ENCODE measurements at regions not wholly inside any gene's neighbourhood (a gene's known extent, or its start where the extent isn't known, plus 50 kb on each side); places are given as distances from the start of the nearest gene placed in this dataset.

DNA sequence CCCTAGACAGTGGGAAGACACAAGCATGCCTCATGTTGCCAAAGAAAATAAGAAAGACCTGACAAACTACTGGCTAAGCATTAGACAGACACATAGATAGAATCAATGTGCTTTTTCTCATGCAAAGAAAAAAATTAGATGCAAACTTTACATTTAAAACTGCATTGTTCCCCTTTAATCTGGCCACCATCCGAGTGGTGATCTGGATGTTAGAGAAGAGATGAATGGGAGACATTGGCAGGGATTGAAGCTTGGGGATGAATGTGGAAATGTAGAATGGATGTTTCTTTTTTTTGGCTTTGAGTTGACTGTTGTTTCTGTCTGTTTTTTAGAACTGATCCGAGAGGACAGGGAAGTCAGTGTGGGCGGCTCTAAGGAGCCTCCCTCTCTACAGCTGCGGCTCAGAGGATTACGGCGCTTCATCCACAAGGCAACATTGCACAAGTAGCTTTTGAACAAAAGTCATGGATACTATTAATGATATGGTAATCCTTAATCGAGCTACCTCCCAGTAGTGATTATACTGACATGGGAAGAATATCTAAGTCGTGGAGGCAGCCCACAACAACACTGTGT, 53.0 kb downstream of the HELT start:
- no peak overlapping the region for H3K4me3 ChIP-seq (ENCODE audit: low read length)
- peak; percentile 42 for DNase-seq

DNA sequence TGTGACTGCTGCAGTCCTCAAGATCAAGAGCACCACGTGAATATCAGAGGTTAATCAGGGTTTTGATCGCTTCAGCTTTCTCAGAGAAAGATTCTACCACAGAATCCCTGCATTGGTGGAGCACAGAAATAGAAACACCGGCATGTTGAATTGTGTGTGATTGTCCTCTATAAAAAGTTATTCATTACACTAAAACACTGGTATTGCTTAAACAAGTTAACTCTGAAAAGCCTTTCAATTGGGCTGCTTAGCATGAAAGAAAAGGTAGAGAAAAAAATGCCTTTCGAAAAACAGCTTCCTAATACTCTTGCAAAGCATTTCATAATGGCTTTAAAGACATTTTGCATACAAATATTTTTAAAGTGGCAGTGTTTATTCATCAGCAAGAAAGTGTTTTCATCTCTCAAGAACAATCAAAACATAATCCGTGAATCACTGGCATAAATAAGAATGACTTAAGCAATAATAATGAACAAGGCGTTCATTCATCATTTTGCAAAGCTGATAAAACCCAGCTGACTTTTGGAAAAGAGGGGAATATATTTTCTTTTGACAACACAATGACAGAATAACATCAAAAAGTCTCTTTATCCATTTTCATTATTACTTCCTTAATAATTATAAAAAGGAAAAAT, 61.1 kb downstream of the HELT start:
- Histone ChIP-seq H3K4me1 (ENCODE audit: control insufficient read depth, insufficient read depth, low read length) (no peaks in the 10 kb centered on the region), H3K27ac (ENCODE audit: low read length) (no peak overlapping the region), H3K9me3 (replicated peaks; ENCODE audit: control insufficient read depth, low read depth, low read length) (no peaks in the 10 kb centered on the region), H3K36me3 (ENCODE audit: control insufficient read depth, insufficient read depth, low read length) (no peaks in the 10 kb centered on the region), H3K4me3 (ENCODE audit: low read length) (no peak overlapping the region), H3K27me3 (ENCODE audit: control insufficient read depth, insufficient read depth, low read length) (peaks cover 8% of the 10 kb centered on the region)
- DNase-seq, result no peak
- no CpG with 5 or more reads among the region's 6 CpGs for WGBS (ENCODE audit: insufficient coverage)

More for the DNA sequence above, 53.0 kb downstream of the HELT start:
- WGBS (ENCODE audit: insufficient coverage), result 83% methylated on average over 1 of the region's 8 CpGs
- Histone ChIP-seq H3K4me1 (ENCODE audit: control insufficient read depth, insufficient read depth, low read length) (no peaks in the 10 kb centered on the region), H3K27me3 (ENCODE audit: control insufficient read depth, insufficient read depth, low read length) (peaks cover 5% of the 10 kb centered on the region), H3K27ac (ENCODE audit: low read length) (no peak overlapping the region), H3K9me3 (replicated peaks; ENCODE audit: control insufficient read depth, low read depth, low read length) (no peaks in the 10 kb centered on the region), H3K36me3 (ENCODE audit: control insufficient read depth, insufficient read depth, low read length) (no peaks in the 10 kb centered on the region)

DNA sequence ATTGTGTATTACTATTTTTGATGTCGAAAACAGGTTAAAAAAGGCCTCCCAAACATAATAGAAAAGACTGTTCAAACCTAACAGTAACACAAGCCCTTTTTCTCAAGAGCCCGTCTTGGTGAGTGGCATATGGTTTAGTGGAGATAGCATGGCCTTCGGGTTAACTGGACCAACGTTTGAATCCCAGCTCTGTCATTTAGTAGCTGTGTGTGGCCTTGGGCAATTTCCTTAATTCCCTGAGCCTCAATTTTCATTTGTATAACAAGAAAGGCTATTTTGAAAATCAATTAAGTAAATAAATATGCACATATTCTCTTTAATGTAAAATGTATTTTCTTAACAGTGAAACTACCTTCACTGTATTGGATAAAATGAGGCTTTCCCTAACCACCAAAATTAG, 62.3 kb downstream of the HELT start:
- Histone ChIP-seq H3K27ac (ENCODE audit: low read length) (no peak overlapping the region), H3K27me3 (ENCODE audit: control insufficient read depth, insufficient read depth, low read length) (peaks cover 5% of the 10 kb centered on the region), H3K4me1 (ENCODE audit: control insufficient read depth, insufficient read depth, low read length) (no peaks in the 10 kb centered on the region), H3K4me3 (ENCODE audit: low read length) (no peak overlapping the region), H3K9me3 (replicated peaks; ENCODE audit: control insufficient read depth, low read depth, low read length) (no peaks in the 10 kb centered on the region), H3K36me3 (ENCODE audit: control insufficient read depth, insufficient read depth, low read length) (no peaks in the 10 kb centered on the region)
- WGBS (ENCODE audit: insufficient coverage), result no CpG with 5 or more reads among the region's 4 CpGs
- no peak for DNase-seq

DNA sequence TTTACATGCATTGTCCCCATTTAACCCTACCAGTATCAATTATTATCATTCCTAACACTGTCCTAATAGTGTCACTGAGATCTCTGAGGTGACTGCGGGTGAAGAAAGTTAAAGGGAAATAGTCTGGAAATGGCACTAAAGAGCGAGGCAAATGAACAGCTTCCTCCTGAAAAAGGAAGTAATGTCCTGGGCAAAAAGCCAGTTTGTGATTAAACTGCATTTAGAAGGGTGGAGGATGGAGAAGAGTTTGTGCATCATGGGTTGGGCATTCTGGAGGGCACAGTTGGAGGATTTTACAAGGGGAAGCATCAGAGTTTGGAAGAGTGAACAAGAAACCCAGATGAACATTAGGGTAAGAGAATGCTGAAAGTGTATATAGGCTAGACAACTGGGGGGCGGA, 60.5 kb upstream of the SLC25A4 start:
- peak; percentile 53 for DNase-seq
- Histone ChIP-seq H3K9me3 (replicated peaks; ENCODE audit: control insufficient read depth, low read depth, low read length) (no peaks in the 10 kb centered on the region), H3K4me1 (ENCODE audit: control insufficient read depth, insufficient read depth, low read length) (no peaks in the 10 kb centered on the region), H3K27ac (ENCODE audit: low read length) (no peak overlapping the region), H3K36me3 (ENCODE audit: control insufficient read depth, insufficient read depth, low read length) (no peaks in the 10 kb centered on the region), H3K4me3 (ENCODE audit: low read length) (no peak overlapping the region), H3K27me3 (ENCODE audit: control insufficient read depth, insufficient read depth, low read length) (peaks cover 4% of the 10 kb centered on the region)
- WGBS (ENCODE audit: insufficient coverage), result 58% methylated on average over 2 of the region's 3 CpGs

DNA sequence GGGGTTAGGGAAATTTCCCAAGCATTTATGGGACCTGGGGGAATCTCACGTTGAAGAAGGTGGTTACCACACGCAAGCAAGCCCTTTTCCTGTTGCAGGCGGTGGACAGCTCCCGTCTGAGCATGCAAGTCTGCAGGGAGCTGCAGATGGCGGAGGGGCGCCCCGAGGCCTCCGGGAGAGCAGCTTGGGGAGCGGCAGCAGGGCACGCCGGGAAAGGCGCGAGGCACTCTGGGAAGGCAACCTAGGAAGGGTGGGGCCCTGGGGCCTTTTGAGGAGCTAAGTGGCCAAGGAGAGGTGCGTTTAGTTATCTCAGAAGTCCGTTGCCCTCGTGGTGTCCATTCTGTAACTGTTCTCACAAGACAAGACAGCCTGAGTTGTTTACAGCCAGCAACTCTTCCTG, 57.0 kb upstream of the SLC25A4 start:
- Histone ChIP-seq H3K9me3 (replicated peaks; ENCODE audit: control insufficient read depth, low read depth, low read length) (no peaks in the 10 kb centered on the region), H3K4me1 (ENCODE audit: control insufficient read depth, insufficient read depth, low read length) (no peaks in the 10 kb centered on the region), H3K27ac (ENCODE audit: low read length) (no peak overlapping the region), H3K4me3 (ENCODE audit: low read length) (no peak overlapping the region), H3K27me3 (ENCODE audit: control insufficient read depth, insufficient read depth, low read length) (peaks cover 4% of the 10 kb centered on the region), H3K36me3 (ENCODE audit: control insufficient read depth, insufficient read depth, low read length) (no peaks in the 10 kb centered on the region)
- DNase-seq, result peak; percentile 3
- 20% methylated on average over 16 of the region's 16 CpGs for WGBS (ENCODE audit: insufficient coverage)

DNA sequence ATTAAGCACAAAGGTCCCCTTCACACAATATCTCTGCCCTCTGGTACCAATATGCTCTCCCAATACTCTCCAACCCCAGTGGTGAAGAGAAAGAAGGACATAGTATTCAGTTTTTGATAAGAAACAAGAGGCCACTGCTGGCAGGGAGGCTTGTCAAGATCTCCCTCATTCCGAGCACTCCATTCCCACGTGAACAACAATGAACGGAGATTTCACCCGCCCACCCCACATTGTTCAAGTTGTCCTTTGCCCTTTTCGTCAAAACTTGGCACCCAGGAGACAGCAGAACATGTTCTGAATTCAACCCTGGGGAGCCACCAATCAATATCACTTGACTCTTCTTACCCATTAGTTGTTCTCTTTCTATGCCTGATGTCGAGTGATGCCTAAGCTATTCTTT, 54.2 kb upstream of the SLC25A4 start:
- H3K9me3 ChIP-seq (replicated peaks; ENCODE audit: control insufficient read depth, low read depth, low read length), result no peaks in the 10 kb centered on the region
- no peak overlapping the region for H3K27ac ChIP-seq (ENCODE audit: low read length)
- 85% methylated on average over 5 of the region's 6 CpGs for WGBS (ENCODE audit: insufficient coverage)
- no peak for DNase-seq
- no peak overlapping the region for H3K4me3 ChIP-seq (ENCODE audit: low read length)
- no peaks in the 10 kb centered on the region for H3K36me3 ChIP-seq (ENCODE audit: control insufficient read depth, insufficient read depth, low read length)
- peaks cover 4% of the 10 kb centered on the region for H3K27me3 ChIP-seq (ENCODE audit: control insufficient read depth, insufficient read depth, low read length)
- H3K4me1 ChIP-seq (ENCODE audit: control insufficient read depth, insufficient read depth, low read length), result no peaks in the 10 kb centered on the region

DNA sequence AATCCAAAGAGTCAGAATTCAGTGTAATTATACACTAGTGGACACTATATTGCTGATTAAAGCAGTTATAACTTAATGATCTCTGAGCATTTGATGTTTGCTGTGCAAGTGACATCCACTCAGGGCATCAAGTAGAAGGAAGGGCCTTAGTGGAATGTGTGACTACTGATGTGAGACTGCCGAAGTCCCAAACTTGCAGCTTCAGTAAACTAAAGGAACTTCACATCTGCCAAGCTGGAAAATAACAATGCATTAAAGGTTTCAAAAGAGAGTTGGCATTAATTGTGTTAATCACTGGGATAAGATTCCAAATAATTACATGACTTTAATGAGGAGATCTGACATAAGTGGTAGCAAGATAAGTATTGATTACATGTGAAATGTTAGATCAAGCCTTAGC, 52.5 kb upstream of the SLC25A4 start:
- Histone ChIP-seq H3K27me3 (ENCODE audit: control insufficient read depth, insufficient read depth, low read length) (peaks cover 2% of the 10 kb centered on the region), H3K27ac (ENCODE audit: low read length) (no peak overlapping the region), H3K9me3 (replicated peaks; ENCODE audit: control insufficient read depth, low read depth, low read length) (no peaks in the 10 kb centered on the region), H3K36me3 (ENCODE audit: control insufficient read depth, insufficient read depth, low read length) (no peaks in the 10 kb centered on the region), H3K4me1 (ENCODE audit: control insufficient read depth, insufficient read depth, low read length) (no peaks in the 10 kb centered on the region), H3K4me3 (ENCODE audit: low read length) (no peak overlapping the region)
- WGBS (ENCODE audit: insufficient coverage), result no CpG with 5 or more reads among the region's 1 CpG
- no peak for DNase-seq

DNA sequence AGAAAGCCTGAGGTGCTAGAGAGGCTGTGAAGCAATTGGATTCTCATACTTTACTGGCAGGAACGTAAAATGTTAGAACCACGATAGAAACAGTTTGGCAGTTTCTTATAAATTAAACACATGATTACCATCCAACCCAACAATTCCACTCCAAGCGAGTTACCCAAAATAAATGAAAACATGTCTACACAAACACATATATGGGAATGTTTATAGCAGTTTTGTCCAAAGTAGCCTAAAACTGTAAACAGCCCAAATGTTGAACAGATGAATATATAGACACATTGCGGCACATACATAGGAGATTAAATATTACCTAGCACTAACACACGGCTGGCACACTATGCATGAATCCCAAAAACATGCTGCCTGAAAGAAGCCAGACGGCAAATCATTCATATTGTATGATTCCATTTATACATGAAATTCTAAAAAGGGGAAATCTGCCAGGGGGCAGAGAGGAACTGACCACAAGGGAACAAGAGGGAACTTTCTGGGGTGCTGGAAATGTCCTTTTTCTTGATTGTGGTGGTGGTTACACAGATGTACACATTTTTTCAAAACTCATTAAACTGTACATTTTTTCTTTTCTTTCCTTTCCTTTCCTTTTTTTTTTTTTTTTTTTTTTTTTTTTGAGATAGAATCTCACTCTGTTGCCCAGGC, 50.4 kb upstream of the SLC25A4 start:
- Histone ChIP-seq H3K36me3 (ENCODE audit: control insufficient read depth, insufficient read depth, low read length) (no peaks in the 10 kb centered on the region), H3K4me3 (ENCODE audit: low read length) (no peak overlapping the region), H3K4me1 (ENCODE audit: control insufficient read depth, insufficient read depth, low read length) (no peaks in the 10 kb centered on the region), H3K9me3 (replicated peaks; ENCODE audit: control insufficient read depth, low read depth, low read length) (no peaks in the 10 kb centered on the region), H3K27me3 (ENCODE audit: control insufficient read depth, insufficient read depth, low read length) (no peaks in the 10 kb centered on the region), H3K27ac (ENCODE audit: low read length) (no peak overlapping the region)
- WGBS (ENCODE audit: insufficient coverage), result no CpG with 5 or more reads among the region's 6 CpGs
- no peak for DNase-seq
